ENCODE measurements at regions not wholly inside any gene's neighbourhood (a gene's known extent, or its start where the extent isn't known, plus 50 kb on each side); places are given as distances from the start of the nearest gene placed in this dataset.

DNA sequence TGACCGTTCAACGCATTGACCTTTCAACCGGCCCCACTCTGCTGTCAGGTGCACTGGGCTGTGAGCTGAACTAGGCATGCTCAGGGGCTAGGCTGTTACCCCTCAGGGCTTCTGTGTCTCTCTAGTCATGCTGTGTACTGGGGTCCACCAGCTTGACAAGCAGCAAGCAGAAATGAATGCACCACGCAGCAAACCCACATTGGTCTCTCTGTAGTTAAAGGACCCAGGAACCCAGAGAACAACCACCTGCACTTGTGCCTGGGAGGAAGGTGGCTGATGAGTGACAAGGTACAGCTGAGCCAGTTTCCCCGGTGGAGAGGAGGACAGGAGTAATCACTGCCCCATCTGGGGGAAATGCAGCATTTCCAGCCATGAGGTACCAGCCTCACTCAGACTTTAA lies 159.9 kb downstream of the USP12 start:
- TF ChIP-seq, protein P1, sequence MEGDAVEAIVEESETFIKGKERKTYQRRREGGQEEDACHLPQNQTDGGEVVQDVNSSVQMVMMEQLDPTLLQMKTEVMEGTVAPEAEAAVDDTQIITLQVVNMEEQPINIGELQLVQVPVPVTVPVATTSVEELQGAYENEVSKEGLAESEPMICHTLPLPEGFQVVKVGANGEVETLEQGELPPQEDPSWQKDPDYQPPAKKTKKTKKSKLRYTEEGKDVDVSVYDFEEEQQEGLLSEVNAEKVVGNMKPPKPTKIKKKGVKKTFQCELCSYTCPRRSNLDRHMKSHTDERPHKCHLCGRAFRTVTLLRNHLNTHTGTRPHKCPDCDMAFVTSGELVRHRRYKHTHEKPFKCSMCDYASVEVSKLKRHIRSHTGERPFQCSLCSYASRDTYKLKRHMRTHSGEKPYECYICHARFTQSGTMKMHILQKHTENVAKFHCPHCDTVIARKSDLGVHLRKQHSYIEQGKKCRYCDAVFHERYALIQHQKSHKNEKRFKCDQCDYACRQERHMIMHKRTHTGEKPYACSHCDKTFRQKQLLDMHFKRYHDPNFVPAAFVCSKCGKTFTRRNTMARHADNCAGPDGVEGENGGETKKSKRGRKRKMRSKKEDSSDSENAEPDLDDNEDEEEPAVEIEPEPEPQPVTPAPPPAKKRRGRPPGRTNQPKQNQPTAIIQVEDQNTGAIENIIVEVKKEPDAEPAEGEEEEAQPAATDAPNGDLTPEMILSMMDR (IDR thresholded peaks at IDR 0.05; ENCODE audit: low read depth, low read length, poor library complexity, severe bottlenecking), result no peak
- no peak for TF ChIP-seq EZH2phosphoT487 (IDR thresholded peaks at IDR 0.05; ENCODE audit: borderline replicate concordance, low read length)

Data from DOHH2 (cell line).